ENCODE measurements at regions not wholly inside any gene's neighbourhood (a gene's known extent, or its start where the extent isn't known, plus 50 kb on each side); places are given as distances from the start of the nearest gene placed in this dataset.

DNA sequence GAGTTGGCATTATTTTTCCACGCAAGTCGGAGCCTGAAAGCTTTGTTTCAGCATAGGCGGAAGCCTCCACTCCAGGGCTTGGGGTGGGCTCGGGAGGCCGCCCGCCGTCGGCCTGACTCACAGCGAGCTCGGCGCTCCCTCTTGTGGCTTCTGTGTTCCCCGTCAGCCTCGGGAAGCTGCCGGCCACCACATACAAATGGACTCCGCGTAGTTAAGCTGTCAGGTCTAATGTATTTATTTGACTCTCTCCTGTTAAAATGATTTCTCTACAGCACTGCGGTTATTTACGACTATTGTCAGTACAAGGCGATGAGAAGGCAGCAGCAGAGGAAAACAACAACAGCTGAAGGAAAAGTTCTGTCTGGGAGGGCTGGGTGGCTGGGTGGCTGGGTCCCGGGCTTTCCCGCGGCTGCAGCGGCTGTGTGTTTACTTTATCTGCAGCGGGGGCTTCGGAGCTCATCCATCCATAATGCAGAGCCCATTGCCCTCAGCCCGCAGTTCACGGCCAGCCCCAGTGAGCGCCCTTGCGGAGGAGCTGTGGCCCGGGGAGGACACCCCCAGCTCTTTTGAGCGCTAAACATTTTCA is 375.7 kb upstream of the CAMK1G start:
- no peak overlapping the region for H3K27ac ChIP-seq (ENCODE audit: low read depth in 1 of 2, low read length in 2 of 2)
- peak overlapping the region; percentile 25 for H2AFZ ChIP-seq (ENCODE audit: insufficient read depth, low read depth, low read length, poor library complexity, severe bottlenecking)
- H3K4me2 ChIP-seq (replicated peaks; ENCODE audit: extremely low read depth, low read length, poor library complexity, severe bottlenecking) = peak overlapping the region; percentile 10
- no peak overlapping the region for H3K27ac Mint-ChIP-seq
- H3K4me1 Mint-ChIP-seq = peaks cover 12% of the 10 kb centered on the region
- TF ChIP-seq, protein P1, sequence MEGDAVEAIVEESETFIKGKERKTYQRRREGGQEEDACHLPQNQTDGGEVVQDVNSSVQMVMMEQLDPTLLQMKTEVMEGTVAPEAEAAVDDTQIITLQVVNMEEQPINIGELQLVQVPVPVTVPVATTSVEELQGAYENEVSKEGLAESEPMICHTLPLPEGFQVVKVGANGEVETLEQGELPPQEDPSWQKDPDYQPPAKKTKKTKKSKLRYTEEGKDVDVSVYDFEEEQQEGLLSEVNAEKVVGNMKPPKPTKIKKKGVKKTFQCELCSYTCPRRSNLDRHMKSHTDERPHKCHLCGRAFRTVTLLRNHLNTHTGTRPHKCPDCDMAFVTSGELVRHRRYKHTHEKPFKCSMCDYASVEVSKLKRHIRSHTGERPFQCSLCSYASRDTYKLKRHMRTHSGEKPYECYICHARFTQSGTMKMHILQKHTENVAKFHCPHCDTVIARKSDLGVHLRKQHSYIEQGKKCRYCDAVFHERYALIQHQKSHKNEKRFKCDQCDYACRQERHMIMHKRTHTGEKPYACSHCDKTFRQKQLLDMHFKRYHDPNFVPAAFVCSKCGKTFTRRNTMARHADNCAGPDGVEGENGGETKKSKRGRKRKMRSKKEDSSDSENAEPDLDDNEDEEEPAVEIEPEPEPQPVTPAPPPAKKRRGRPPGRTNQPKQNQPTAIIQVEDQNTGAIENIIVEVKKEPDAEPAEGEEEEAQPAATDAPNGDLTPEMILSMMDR (IDR thresholded peaks at IDR 0.05) = peak; percentile 32
- H3K4me3 ChIP-seq (replicated peaks in 1 of 3; ENCODE audit: low read depth in 2 of 3, low read length in 3 of 3) = no peak overlapping the region
- peaks cover 0 to 2% (median 0%) of the 10 kb centered on the region in 7 donors for H3K9me3 Mint-ChIP-seq
- peaks cover 0 to 7% of the 10 kb centered on the region in 2 donors for H3K4me1 ChIP-seq (ENCODE audit: control insufficient read depth in 1 of 2, insufficient read depth in 2 of 2, low read length in 2 of 2)
- no peaks in the 10 kb centered on the region for H3K36me3 ChIP-seq (replicated peaks in 1 of 2; ENCODE audit: control insufficient read depth in 1 of 2, insufficient read depth in 2 of 2, low read length in 2 of 2)
- WGBS (ENCODE audit: insufficient coverage) = 3% methylated on average over 27 of the region's 31 CpGs
- no peaks in the 10 kb centered on the region for H4K20me1 ChIP-seq (ENCODE audit: insufficient read depth, low read length)
- peaks cover 24 to 48% (median 37%) of the 10 kb centered on the region in 3 donors for H3K27me3 Mint-ChIP-seq (ENCODE audit: low read depth in 3 of 3)
- intact Hi-C loops (cut with micrococcal nuclease) = loop anchor here in 1 of 2 donors (10.0 kb wide), 1 partner anchor 227 kb away; no protein-coding TSS in a partner anchor
- H3K27me3 ChIP-seq (ENCODE audit: control insufficient read depth in 2 of 2, insufficient read depth in 2 of 2, low read length in 2 of 2) = peaks cover 14 to 31% of the 10 kb centered on the region in 2 donors
- DNase-seq = no peak
- peak overlapping the region in 1 of 2 donors; percentile 82 for H3K4me3 Mint-ChIP-seq
- H3K9ac ChIP-seq (ENCODE audit: insufficient read depth, low read length, poor library complexity, severe bottlenecking) = no peak overlapping the region
- H3K9me3 ChIP-seq (replicated peaks in 1 of 2; ENCODE audit: control insufficient read depth in 1 of 2, insufficient read depth in 1 of 2, low read length in 2 of 2) = peaks cover 0 to 6% of the 10 kb centered on the region in 2 donors
- no peaks in the 10 kb centered on the region for H3K79me2 ChIP-seq (ENCODE audit: insufficient read depth, low read length)
- no peaks in the 10 kb centered on the region for H3K36me3 Mint-ChIP-seq

DNA sequence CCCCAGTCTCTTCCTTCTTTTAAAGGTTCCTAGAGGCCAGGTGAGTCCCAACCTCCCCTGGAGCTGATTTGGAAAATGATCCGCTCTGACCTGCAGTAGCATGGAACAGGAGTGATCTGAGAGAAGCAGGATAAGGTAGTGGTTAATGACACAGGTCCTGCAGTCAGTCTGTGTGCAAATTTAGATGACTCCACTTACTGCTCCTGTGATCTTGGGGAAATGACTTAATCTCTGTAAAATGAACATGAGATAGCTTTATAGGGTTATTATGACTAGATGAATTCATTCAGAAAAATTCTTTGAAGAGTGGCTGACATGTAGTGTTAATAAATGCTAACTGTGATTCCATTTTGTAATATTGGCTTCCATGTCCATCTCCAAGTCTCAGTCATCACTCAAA is 374.9 kb upstream of the CAMK1G start:
- H3K27ac Mint-ChIP-seq = no peak overlapping the region
- Histone ChIP-seq H3K4me1 (ENCODE audit: control insufficient read depth in 1 of 2, insufficient read depth in 2 of 2, low read length in 2 of 2) (peaks cover 0 to 7% of the 10 kb centered on the region in 2 donors), H3K79me2 (ENCODE audit: insufficient read depth, low read length) (no peaks in the 10 kb centered on the region), H3K9ac (ENCODE audit: insufficient read depth, low read length, poor library complexity, severe bottlenecking) (no peak overlapping the region), H3K36me3 (replicated peaks in 1 of 2; ENCODE audit: control insufficient read depth in 1 of 2, insufficient read depth in 2 of 2, low read length in 2 of 2) (no peaks in the 10 kb centered on the region), H3K4me2 (replicated peaks; ENCODE audit: extremely low read depth, low read length, poor library complexity, severe bottlenecking) (no peak overlapping the region), H3K9me3 (replicated peaks in 1 of 2; ENCODE audit: control insufficient read depth in 1 of 2, insufficient read depth in 1 of 2, low read length in 2 of 2) (peaks cover 0 to 6% of the 10 kb centered on the region in 2 donors), H4K20me1 (ENCODE audit: insufficient read depth, low read length) (no peaks in the 10 kb centered on the region), H3K27me3 (ENCODE audit: control insufficient read depth in 2 of 2, insufficient read depth in 2 of 2, low read length in 2 of 2) (peaks cover 14 to 31% of the 10 kb centered on the region in 2 donors), H3K4me3 (replicated peaks in 1 of 3; ENCODE audit: low read depth in 2 of 3, low read length in 3 of 3) (no peak overlapping the region), H3K27ac (ENCODE audit: low read depth in 1 of 2, low read length in 2 of 2) (no peak overlapping the region), H2AFZ (ENCODE audit: insufficient read depth, low read depth, low read length, poor library complexity, severe bottlenecking) (no peak overlapping the region)
- TF ChIP-seq, protein P1 (IDR thresholded peaks at IDR 0.05) = no peak
- peaks cover 24 to 48% (median 37%) of the 10 kb centered on the region in 3 donors for H3K27me3 Mint-ChIP-seq (ENCODE audit: low read depth in 3 of 3)
- intact Hi-C loops (cut with micrococcal nuclease) = loop anchor here in 1 of 2 donors (10.0 kb wide), 1 partner anchor 226 kb away; no protein-coding TSS in a partner anchor
- H3K4me3 Mint-ChIP-seq = peak overlapping the region in 1 of 2 donors; percentile 18
- peaks cover 0 to 2% (median 0%) of the 10 kb centered on the region in 7 donors for H3K9me3 Mint-ChIP-seq
- H3K36me3 Mint-ChIP-seq = no peaks in the 10 kb centered on the region
- WGBS (ENCODE audit: insufficient coverage) = 83% methylated on average over 1 of the region's 1 CpG
- no peak for DNase-seq
- H3K4me1 Mint-ChIP-seq = peaks cover 12% of the 10 kb centered on the region
